ENCODE measurements at regions not wholly inside any gene's neighbourhood (a gene's known extent, or its start where the extent isn't known, plus 50 kb on each side); places are given as distances from the start of the nearest gene placed in this dataset.

DNA sequence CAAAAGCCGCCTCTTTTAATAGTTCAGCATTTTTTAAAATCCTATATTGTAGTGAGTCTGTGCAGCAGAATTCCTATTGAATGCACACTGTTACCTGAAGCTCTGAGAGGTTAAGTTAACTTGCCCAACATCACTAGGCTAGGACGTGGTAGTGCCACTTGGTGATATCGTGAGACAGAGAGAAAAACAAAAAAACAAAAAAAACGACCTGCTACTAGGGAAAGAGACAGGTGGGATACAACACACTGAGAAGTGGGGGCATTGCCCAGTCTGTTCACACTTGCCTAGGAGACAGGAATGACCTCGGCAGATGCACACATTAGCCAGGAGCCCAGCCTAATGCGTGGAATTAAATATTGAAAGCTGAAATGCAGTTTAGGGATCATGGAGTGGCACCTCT is 129.7 kb upstream of the CCND2 start:
- Histone ChIP-seq H4K20me1 (ENCODE audit: insufficient read depth, low read length) (no peaks in the 10 kb centered on the region), H3K9me3 (ENCODE audit: low read length) (no peaks in the 10 kb centered on the region), H3K4me3 (ENCODE audit: low read depth, low read length, poor library complexity, severe bottlenecking) (no peak overlapping the region), H3K27ac (ENCODE audit: low read depth, low read length, poor library complexity, severe bottlenecking) (no peak overlapping the region), H3K4me2 (ENCODE audit: low read length) (no peak overlapping the region), H3K9me2 (ENCODE audit: insufficient read depth, low read length) (no peaks in the 10 kb centered on the region), H3K79me2 (ENCODE audit: insufficient read depth, low read depth, low read length) (no peaks in the 10 kb centered on the region), H3K4me1 (ENCODE audit: insufficient read depth, low read length, poor library complexity, severe bottlenecking) (peaks cover 35% of the 10 kb centered on the region), H3K36me3 (ENCODE audit: insufficient read depth, low read length) (no peaks in the 10 kb centered on the region), H2AFZ (ENCODE audit: low read length) (no peak overlapping the region)
- intact Hi-C loops (cut with micrococcal nuclease; ENCODE audit: unreplicated experiment), result no loop called here
- TF ChIP-seq, protein P1, sequence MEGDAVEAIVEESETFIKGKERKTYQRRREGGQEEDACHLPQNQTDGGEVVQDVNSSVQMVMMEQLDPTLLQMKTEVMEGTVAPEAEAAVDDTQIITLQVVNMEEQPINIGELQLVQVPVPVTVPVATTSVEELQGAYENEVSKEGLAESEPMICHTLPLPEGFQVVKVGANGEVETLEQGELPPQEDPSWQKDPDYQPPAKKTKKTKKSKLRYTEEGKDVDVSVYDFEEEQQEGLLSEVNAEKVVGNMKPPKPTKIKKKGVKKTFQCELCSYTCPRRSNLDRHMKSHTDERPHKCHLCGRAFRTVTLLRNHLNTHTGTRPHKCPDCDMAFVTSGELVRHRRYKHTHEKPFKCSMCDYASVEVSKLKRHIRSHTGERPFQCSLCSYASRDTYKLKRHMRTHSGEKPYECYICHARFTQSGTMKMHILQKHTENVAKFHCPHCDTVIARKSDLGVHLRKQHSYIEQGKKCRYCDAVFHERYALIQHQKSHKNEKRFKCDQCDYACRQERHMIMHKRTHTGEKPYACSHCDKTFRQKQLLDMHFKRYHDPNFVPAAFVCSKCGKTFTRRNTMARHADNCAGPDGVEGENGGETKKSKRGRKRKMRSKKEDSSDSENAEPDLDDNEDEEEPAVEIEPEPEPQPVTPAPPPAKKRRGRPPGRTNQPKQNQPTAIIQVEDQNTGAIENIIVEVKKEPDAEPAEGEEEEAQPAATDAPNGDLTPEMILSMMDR (conservative IDR thresholded peaks at IDR 0.05; ENCODE audit: low read length), result peak; percentile 70
- no peak for TF ChIP-seq EZH2phosphoT487 (IDR thresholded peaks at IDR 0.05; ENCODE audit: borderline replicate concordance, low read depth, low read length)
- ChIA-PET POLR2A (no interaction called here), CTCF (ENCODE audit: unreplicated experiment) (no interaction called here)
- peak; percentile 58 for DNase-seq (ENCODE audit: low spot score)
- BruUV-seq (replicated peaks), result no TSS peak

DNA sequence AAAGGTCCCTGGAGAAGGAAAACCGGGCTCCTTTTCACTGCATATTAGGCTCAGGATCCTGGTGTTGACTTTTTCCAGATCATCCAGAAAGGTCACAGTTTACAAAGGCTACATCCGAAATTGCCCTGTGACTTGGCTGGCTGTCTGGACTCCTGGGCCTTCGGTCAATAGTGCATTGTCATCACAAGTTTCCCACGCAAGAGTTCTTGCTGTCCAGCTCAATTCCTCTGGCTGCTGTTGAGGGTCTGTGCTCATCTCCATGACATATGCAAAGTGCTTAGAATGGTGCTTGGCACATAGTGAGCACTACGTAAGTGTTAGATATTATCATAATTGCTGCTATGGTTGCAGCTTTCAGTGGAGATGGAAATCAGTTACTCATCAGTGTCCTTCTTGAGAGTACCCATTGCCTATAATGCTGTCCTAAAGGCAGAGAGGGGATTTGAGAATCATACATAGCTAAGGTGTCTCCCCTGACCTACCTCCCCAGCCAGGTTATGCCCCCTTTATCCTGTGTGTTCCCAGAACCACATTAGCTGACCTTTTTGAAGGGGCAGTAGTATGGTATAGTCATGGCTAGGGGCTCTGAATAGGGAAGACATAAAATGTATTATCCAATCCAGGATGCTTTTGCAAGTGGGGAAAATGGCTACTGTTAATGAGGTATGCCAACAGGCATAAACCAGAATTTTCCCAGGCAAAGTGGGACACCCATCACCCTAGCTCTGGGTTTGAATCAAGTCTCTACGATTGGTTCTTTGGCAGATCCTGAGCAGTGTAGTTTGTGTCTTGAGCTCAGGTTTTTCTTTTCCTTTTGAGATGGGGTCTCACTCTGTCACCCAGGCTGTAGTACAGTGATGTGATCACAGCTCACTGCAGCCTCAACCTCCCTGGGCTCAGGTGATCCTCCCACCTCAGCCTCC is 132.0 kb upstream of the CCND2 start:
- no peak for DNase-seq (ENCODE audit: low spot score)
- H3K36me3 ChIP-seq (ENCODE audit: insufficient read depth, low read length), result no peaks in the 10 kb centered on the region
- no peak overlapping the region for H3K27ac ChIP-seq (ENCODE audit: low read depth, low read length, poor library complexity, severe bottlenecking)
- POLR2A ChIA-PET, result interaction anchor here (1.4 kb wide), 1 partner anchor 10 kb away, joined by 5 read pairs; no protein-coding TSS in a partner anchor
- H3K9me2 ChIP-seq (ENCODE audit: insufficient read depth, low read length), result no peaks in the 10 kb centered on the region
- BruUV-seq (replicated peaks), result no TSS peak
- no peaks in the 10 kb centered on the region for H3K79me2 ChIP-seq (ENCODE audit: insufficient read depth, low read depth, low read length)
- CTCF ChIA-PET (ENCODE audit: unreplicated experiment), result no interaction called here
- TF ChIP-seq, protein P1 (conservative IDR thresholded peaks at IDR 0.05; ENCODE audit: low read length), result no peak
- no peak for TF ChIP-seq EZH2phosphoT487 (IDR thresholded peaks at IDR 0.05; ENCODE audit: borderline replicate concordance, low read depth, low read length)
- H3K4me2 ChIP-seq (ENCODE audit: low read length), result no peak overlapping the region
- H3K4me3 ChIP-seq (ENCODE audit: low read depth, low read length, poor library complexity, severe bottlenecking), result no peak overlapping the region
- no peaks in the 10 kb centered on the region for H4K20me1 ChIP-seq (ENCODE audit: insufficient read depth, low read length)
- intact Hi-C loops (cut with micrococcal nuclease; ENCODE audit: unreplicated experiment), result no loop called here
- H3K4me1 ChIP-seq (ENCODE audit: insufficient read depth, low read length, poor library complexity, severe bottlenecking), result peaks cover 12% of the 10 kb centered on the region
- no peaks in the 10 kb centered on the region for H3K9me3 ChIP-seq (ENCODE audit: low read length)
- H2AFZ ChIP-seq (ENCODE audit: low read length), result no peak overlapping the region; the same call in 1 of the 2 replicates
